ENCODE measurements at regions not wholly inside any gene's neighbourhood (a gene's known extent, or its start where the extent isn't known, plus 50 kb on each side); places are given as distances from the start of the nearest gene placed in this dataset.

- TF ChIP-seq EZH2 (IDR thresholded peaks at IDR 0.05; ENCODE audit: borderline replicate concordance, low read depth, low read length, severe bottlenecking): no peak
- TF ChIP-seq, protein P1, sequence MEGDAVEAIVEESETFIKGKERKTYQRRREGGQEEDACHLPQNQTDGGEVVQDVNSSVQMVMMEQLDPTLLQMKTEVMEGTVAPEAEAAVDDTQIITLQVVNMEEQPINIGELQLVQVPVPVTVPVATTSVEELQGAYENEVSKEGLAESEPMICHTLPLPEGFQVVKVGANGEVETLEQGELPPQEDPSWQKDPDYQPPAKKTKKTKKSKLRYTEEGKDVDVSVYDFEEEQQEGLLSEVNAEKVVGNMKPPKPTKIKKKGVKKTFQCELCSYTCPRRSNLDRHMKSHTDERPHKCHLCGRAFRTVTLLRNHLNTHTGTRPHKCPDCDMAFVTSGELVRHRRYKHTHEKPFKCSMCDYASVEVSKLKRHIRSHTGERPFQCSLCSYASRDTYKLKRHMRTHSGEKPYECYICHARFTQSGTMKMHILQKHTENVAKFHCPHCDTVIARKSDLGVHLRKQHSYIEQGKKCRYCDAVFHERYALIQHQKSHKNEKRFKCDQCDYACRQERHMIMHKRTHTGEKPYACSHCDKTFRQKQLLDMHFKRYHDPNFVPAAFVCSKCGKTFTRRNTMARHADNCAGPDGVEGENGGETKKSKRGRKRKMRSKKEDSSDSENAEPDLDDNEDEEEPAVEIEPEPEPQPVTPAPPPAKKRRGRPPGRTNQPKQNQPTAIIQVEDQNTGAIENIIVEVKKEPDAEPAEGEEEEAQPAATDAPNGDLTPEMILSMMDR (IDR thresholded peaks at IDR 0.05; ENCODE audit: borderline replicate concordance, extremely low read depth, low read length, poor library complexity, severe bottlenecking): no peak
Observed at GRCh38 chr11:131037873-131038272, 121.6 kb upstream of the SNX19 start.
